GF-D8 (cell line): ENCODE measurements at regions not wholly inside any gene's neighbourhood (a gene's known extent, or its start where the extent isn't known, plus 50 kb on each side); places are given as distances from the start of the nearest gene placed in this dataset.
"Not testable (repeated sequence)": the region's sequence is repeated elsewhere in the genome, so short reads cannot be mapped to it uniquely, and the experiment has no call there.

Experiments
- DNase-seq: peaks from one replicate; lab custom pipeline; 2025; lab: John Stamatoyannopoulos, UW

GRCh38 chr1:2851918-2852317, 50.4 kb upstream of the TTC34 start:
- DNase-seq, result not testable (repeated sequence)

- DNase-seq, result no peak
These were observed 52.2 kb upstream of the TTC34 start for GRCh38 chr1:2853711-2854110.

GRCh38 chr1:2854151-2854550, 52.7 kb upstream of the TTC34 start:
- no peak for DNase-seq

GRCh38 chr1:2854611-2855010, 53.1 kb upstream of the TTC34 start:
- no peak for DNase-seq

- DNase-seq, result no peak
These were observed 53.9 kb upstream of the TTC34 start for GRCh38 chr1:2855206-2856065.

GRCh38 chr1:2856066-2856390, 54.5 kb upstream of the TTC34 start:
- DNase-seq, result no peak

GRCh38 chr1:2856676-2857375, 55.3 kb upstream of the TTC34 start:
- DNase-seq, result no peak

- DNase-seq, result no peak
These were observed 56.0 kb upstream of the TTC34 start for GRCh38 chr1:2857521-2857920.

GRCh38 chr1:2858676-2859075, 57.2 kb upstream of the TTC34 start:
- DNase-seq, result no peak

GRCh38 chr1:2859219-2859880, 57.9 kb upstream of the TTC34 start:
- no peak for DNase-seq

GRCh38 chr1:2859881-2860430, 58.5 kb upstream of the TTC34 start:
- DNase-seq, result no peak

- DNase-seq, result no peak
These were observed 59.1 kb upstream of the TTC34 start for GRCh38 chr1:2860476-2861142.

GRCh38 chr1:2861143-2861987, 59.9 kb upstream of the TTC34 start:
- DNase-seq, result no peak

GRCh38 chr1:2861988-2862813, 60.7 kb upstream of the TTC34 start:
- no peak for DNase-seq

GRCh38 chr1:2862814-2863647, 61.5 kb upstream of the TTC34 start:
- DNase-seq, result no peak

- DNase-seq, result no peak
These were observed 62.1 kb upstream of the TTC34 start for GRCh38 chr1:2863648-2863963.

GRCh38 chr1:2864203-2864905, 62.9 kb upstream of the TTC34 start:
- DNase-seq, result no peak

- DNase-seq, result no peak
These were observed 63.5 kb upstream of the TTC34 start for GRCh38 chr1:2865000-2865399.
